ENCODE measurements at regions not wholly inside any gene's neighbourhood (a gene's known extent, or its start where the extent isn't known, plus 50 kb on each side); places are given as distances from the start of the nearest gene placed in this dataset.

DNA sequence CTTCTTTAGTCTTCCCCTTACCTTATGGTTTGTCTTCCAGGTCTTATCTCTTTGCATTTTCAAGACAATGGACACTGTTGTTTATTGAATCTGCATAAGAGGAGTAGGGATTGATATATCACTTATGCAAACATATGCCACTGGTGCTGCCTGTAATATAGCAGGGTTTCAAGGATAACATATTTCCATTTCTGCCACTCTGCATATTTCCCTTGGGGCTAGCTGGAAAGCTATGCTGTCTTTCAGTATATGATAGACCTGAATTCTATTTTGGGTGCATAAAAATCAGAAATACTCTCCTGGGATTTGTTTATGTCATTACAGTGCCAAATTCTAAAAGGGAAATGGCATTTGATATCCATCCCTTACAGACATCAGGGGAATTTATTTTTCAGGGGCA is 400.2 kb downstream of the TLR4 start:
- TF ChIP-seq, protein P1, sequence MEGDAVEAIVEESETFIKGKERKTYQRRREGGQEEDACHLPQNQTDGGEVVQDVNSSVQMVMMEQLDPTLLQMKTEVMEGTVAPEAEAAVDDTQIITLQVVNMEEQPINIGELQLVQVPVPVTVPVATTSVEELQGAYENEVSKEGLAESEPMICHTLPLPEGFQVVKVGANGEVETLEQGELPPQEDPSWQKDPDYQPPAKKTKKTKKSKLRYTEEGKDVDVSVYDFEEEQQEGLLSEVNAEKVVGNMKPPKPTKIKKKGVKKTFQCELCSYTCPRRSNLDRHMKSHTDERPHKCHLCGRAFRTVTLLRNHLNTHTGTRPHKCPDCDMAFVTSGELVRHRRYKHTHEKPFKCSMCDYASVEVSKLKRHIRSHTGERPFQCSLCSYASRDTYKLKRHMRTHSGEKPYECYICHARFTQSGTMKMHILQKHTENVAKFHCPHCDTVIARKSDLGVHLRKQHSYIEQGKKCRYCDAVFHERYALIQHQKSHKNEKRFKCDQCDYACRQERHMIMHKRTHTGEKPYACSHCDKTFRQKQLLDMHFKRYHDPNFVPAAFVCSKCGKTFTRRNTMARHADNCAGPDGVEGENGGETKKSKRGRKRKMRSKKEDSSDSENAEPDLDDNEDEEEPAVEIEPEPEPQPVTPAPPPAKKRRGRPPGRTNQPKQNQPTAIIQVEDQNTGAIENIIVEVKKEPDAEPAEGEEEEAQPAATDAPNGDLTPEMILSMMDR (IDR thresholded peaks at IDR 0.05; ENCODE audit: low read depth, low read length), result no peak
- no peak for TF ChIP-seq POLR2A (IDR thresholded peaks at IDR 0.05; ENCODE audit: extremely low read depth, insufficient read length)
- TF ChIP-seq, protein P2, sequence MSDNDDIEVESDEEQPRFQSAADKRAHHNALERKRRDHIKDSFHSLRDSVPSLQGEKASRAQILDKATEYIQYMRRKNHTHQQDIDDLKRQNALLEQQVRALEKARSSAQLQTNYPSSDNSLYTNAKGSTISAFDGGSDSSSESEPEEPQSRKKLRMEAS (IDR thresholded peaks at IDR 0.05; ENCODE audit: low read depth, low read length), result no peak
